ENCODE measurements at regions not wholly inside any gene's neighbourhood (a gene's known extent, or its start where the extent isn't known, plus 50 kb on each side); places are given as distances from the start of the nearest gene placed in this dataset.

- ChIA-PET CTCF (interaction anchor here (0.9 to 3.5 kb wide), 3 partner anchors 9 to 1523 kb away, joined by 3 to 13 read pairs (median 3); no protein-coding TSS in a partner anchor), POLR2A (no interaction called here)
- no peak overlapping the region for H3K4me2 ChIP-seq
- no peaks in the 10 kb centered on the region for H3K9me3 ChIP-seq
- H3K79me2 ChIP-seq (ENCODE audit: insufficient read depth): no peaks in the 10 kb centered on the region
- no peaks in the 10 kb centered on the region for H3K4me1 ChIP-seq (ENCODE audit: control insufficient read depth in 1 of 2, insufficient read depth in 2 of 2, low read depth in 1 of 2, low read length in 1 of 2)
- H4K20me1 ChIP-seq (ENCODE audit: insufficient read depth): no peaks in the 10 kb centered on the region
- H3K36me3 ChIP-seq (replicated peaks in 1 of 2; ENCODE audit: control insufficient read depth in 1 of 2, insufficient read depth in 2 of 2, low read length in 1 of 2): no peaks in the 10 kb centered on the region
- no peak overlapping the region for H3K4me3 ChIP-seq (ENCODE audit: low read depth in 2 of 2, low read length in 1 of 2)
- whole genome bisulfite sequencing (ENCODE audit: low lambda C conversion rate): 8% methylated on average over 3 of the region's 3 CpGs
- no peak overlapping the region for H2AFZ ChIP-seq (ENCODE audit: low read depth)
- H3K27me3 ChIP-seq (ENCODE audit: insufficient read depth): no peaks in the 10 kb centered on the region
- H3K27ac ChIP-seq (ENCODE audit: low read depth in 2 of 2, low read length in 1 of 2): no peak overlapping the region
- no peak for TF ChIP-seq USF1 (IDR thresholded peaks at IDR 0.05; ENCODE audit: borderline replicate concordance, low read depth)
- no peak for TF ChIP-seq TCF12 (IDR thresholded peaks at IDR 0.05)
- TF ChIP-seq YY1 (IDR thresholded peaks at IDR 0.05; ENCODE audit: low read depth): no peak
- no peak for TF ChIP-seq POLR2AphosphoS5 (IDR thresholded peaks at IDR 0.05; ENCODE audit: low read depth, low read length)
- TF ChIP-seq, protein P1, sequence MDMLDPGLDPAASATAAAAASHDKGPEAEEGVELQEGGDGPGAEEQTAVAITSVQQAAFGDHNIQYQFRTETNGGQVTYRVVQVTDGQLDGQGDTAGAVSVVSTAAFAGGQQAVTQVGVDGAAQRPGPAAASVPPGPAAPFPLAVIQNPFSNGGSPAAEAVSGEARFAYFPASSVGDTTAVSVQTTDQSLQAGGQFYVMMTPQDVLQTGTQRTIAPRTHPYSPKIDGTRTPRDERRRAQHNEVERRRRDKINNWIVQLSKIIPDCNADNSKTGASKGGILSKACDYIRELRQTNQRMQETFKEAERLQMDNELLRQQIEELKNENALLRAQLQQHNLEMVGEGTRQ (IDR thresholded peaks at IDR 0.05; ENCODE audit: borderline replicate concordance, low read depth, low read length): no peak
- TF ChIP-seq RFX5 (IDR thresholded peaks at IDR 0.05; ENCODE audit: low read length): no peak
- no peak for TF ChIP-seq RXRA (IDR thresholded peaks at IDR 0.05; ENCODE audit: borderline replicate concordance, low read depth)
- no peak for TF ChIP-seq MEF2A (IDR thresholded peaks at IDR 0.05; ENCODE audit: borderline replicate concordance, low read depth)
- TF ChIP-seq TEAD4 (IDR thresholded peaks at IDR 0.05; ENCODE audit: borderline replicate concordance, insufficient read depth): no peak
- DNase-seq: no peak
- no peaks in the 10 kb centered on the region for H3K9me2 ChIP-seq
- no peak overlapping the region for H3K9ac ChIP-seq
- no peaks in the 10 kb centered on the region for H3F3A ChIP-seq (replicated peaks; ENCODE audit: insufficient read depth)
These were observed 153.5 kb upstream of the ZNF507 start for GRCh38 chr19:32191921-32192320.

GRCh38 chr19:32195706-32196610 lies 149.5 kb upstream of the ZNF507 start:
- Histone ChIP-seq H3K9me3 (no peaks in the 10 kb centered on the region), H4K20me1 (ENCODE audit: insufficient read depth) (no peaks in the 10 kb centered on the region), H3K4me2 (no peak overlapping the region), H3K36me3 (replicated peaks in 1 of 2; ENCODE audit: control insufficient read depth in 1 of 2, insufficient read depth in 2 of 2, low read length in 1 of 2) (no peaks in the 10 kb centered on the region), H3K79me2 (ENCODE audit: insufficient read depth) (no peaks in the 10 kb centered on the region), H3K9me2 (no peaks in the 10 kb centered on the region), H3F3A (replicated peaks; ENCODE audit: insufficient read depth) (no peaks in the 10 kb centered on the region), H3K27ac (ENCODE audit: low read depth in 2 of 2, low read length in 1 of 2) (no peak overlapping the region), H3K4me1 (ENCODE audit: control insufficient read depth in 1 of 2, insufficient read depth in 2 of 2, low read depth in 1 of 2, low read length in 1 of 2) (peaks cover 0 to 5% of the 10 kb centered on the region in 2 experiments; a peak in 1 of 4 replicates), H3K9ac (no peak overlapping the region), H2AFZ (ENCODE audit: low read depth) (no peak overlapping the region), H3K4me3 (ENCODE audit: low read depth in 2 of 2, low read length in 1 of 2) (no peak overlapping the region), H3K27me3 (ENCODE audit: insufficient read depth) (no peaks in the 10 kb centered on the region)
- POLR2A ChIA-PET: no interaction called here
- no peak for TF ChIP-seq RCOR1 (IDR thresholded peaks at IDR 0.05; ENCODE audit: low read length)
- TF ChIP-seq CHD2 (IDR thresholded peaks at IDR 0.05; ENCODE audit: low read length, partially characterized antibody): no peak
- no peak for TF ChIP-seq SIN3A (IDR thresholded peaks at IDR 0.05; ENCODE audit: borderline replicate concordance, low read depth, low read length)
- no peak for TF ChIP-seq CTCF (IDR thresholded peaks at IDR 0.05)
- no peak for TF ChIP-seq NFIC (IDR thresholded peaks at IDR 0.05; ENCODE audit: borderline replicate concordance)
- no peak for TF ChIP-seq JUND (IDR thresholded peaks at IDR 0.05)
- TF ChIP-seq RFX5 (IDR thresholded peaks at IDR 0.05; ENCODE audit: low read length): no peak
- 19% methylated on average over 12 of the region's 13 CpGs for WGBS (ENCODE audit: low lambda C conversion rate)
- no peak for DNase-seq
- CTCF ChIA-PET: no interaction called here

Data from SK-N-SH (cell line).